ENCODE measurements at regions not wholly inside any gene's neighbourhood (a gene's known extent, or its start where the extent isn't known, plus 50 kb on each side); places are given as distances from the start of the nearest gene placed in this dataset.

DNA sequence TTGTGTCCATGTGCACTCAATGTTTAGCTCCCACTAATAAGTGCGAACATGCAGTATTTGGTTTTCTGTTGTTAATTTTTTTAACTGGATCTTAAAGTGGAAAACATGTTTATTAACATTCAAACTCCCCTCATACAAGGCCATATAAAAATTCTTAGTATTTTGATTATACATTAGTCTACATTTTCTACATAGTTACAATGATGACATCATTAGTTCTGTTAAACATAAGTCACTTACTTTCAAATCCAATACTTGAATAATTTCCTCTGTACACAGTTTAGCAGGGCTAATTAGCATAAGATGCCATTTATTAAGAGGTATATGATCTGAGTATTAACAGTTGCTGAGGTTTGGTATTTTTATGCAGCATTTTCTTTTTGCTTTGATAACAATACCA, 91.3 kb upstream of the CCDC39 start:
- TF ChIP-seq, protein P1, sequence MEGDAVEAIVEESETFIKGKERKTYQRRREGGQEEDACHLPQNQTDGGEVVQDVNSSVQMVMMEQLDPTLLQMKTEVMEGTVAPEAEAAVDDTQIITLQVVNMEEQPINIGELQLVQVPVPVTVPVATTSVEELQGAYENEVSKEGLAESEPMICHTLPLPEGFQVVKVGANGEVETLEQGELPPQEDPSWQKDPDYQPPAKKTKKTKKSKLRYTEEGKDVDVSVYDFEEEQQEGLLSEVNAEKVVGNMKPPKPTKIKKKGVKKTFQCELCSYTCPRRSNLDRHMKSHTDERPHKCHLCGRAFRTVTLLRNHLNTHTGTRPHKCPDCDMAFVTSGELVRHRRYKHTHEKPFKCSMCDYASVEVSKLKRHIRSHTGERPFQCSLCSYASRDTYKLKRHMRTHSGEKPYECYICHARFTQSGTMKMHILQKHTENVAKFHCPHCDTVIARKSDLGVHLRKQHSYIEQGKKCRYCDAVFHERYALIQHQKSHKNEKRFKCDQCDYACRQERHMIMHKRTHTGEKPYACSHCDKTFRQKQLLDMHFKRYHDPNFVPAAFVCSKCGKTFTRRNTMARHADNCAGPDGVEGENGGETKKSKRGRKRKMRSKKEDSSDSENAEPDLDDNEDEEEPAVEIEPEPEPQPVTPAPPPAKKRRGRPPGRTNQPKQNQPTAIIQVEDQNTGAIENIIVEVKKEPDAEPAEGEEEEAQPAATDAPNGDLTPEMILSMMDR (IDR thresholded peaks at IDR 0.05) = no peak
- no peak for TF ChIP-seq POLR2A (IDR thresholded peaks at IDR 0.05)
